ENCODE measurements at regions not wholly inside any gene's neighbourhood (a gene's known extent, or its start where the extent isn't known, plus 50 kb on each side); places are given as distances from the start of the nearest gene placed in this dataset.
"Not testable (repeated sequence)": the region's sequence is repeated elsewhere in the genome, so short reads cannot be mapped to it uniquely, and the experiment has no call there.

DNA sequence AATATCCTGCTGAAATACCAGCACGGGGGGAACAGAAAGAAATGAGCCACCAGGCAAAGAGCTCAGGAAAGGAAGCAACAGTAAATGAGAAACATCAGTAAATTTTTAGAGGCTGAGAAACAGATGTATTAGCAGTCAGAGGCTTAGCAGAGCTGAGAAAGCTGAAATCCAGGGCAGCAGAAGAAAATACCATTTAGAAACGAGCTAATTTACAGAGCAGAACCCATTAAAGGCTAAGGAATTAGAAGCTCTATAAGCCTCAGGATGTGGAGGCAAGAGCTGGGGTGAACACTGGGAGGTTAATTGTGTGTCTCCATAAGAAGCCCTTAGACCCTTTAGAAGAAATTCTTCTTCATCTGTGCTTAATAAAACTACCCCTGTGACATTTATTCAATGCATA is 178.6 kb upstream of the RGS17 start:
- Histone ChIP-seq H3K27me3 (no peaks in the 10 kb centered on the region), H3K27ac (no peak overlapping the region), H3K4me1 (no peaks in the 10 kb centered on the region), H3K36me3 (no peaks in the 10 kb centered on the region), H3K9me3 (no peaks in the 10 kb centered on the region), H3K4me3 (no peak overlapping the region)
- TF ChIP-seq, protein P1, sequence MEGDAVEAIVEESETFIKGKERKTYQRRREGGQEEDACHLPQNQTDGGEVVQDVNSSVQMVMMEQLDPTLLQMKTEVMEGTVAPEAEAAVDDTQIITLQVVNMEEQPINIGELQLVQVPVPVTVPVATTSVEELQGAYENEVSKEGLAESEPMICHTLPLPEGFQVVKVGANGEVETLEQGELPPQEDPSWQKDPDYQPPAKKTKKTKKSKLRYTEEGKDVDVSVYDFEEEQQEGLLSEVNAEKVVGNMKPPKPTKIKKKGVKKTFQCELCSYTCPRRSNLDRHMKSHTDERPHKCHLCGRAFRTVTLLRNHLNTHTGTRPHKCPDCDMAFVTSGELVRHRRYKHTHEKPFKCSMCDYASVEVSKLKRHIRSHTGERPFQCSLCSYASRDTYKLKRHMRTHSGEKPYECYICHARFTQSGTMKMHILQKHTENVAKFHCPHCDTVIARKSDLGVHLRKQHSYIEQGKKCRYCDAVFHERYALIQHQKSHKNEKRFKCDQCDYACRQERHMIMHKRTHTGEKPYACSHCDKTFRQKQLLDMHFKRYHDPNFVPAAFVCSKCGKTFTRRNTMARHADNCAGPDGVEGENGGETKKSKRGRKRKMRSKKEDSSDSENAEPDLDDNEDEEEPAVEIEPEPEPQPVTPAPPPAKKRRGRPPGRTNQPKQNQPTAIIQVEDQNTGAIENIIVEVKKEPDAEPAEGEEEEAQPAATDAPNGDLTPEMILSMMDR (IDR thresholded peaks at IDR 0.05) = no peak
- no peak for DNase-seq
- intact Hi-C loops (cut with DNase I; ENCODE audit: low total_unique reads) = no loop called here

DNA sequence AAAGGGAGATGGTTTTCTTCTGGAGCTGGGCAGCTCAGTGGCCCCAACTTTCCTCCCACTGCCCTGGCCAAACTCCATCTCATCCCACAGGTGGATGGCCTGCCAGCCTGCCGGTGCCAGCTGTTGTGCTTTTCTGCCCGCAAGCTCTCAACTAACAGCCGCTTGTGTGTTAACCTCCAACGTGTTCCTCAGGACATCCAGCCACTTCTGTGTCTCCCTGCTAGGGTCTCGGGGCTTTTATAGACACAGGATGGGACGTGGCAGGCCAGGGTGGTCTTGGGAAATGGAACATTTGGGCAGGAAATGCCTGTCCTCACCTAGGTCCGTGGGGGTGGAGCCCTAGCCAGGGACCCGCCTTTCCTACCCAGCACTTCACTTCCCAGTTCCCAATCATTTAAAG is 171.1 kb upstream of the RGS17 start:
- Histone ChIP-seq H3K4me3 (no peak overlapping the region), H3K4me1 (no peaks in the 10 kb centered on the region), H3K36me3 (no peaks in the 10 kb centered on the region), H3K27me3 (no peaks in the 10 kb centered on the region), H3K9me3 (no peaks in the 10 kb centered on the region), H3K27ac (no peak overlapping the region)
- DNase-seq = no peak
- TF ChIP-seq, protein P1 (IDR thresholded peaks at IDR 0.05) = no peak
- intact Hi-C loops (cut with DNase I; ENCODE audit: low total_unique reads) = no loop called here

DNA sequence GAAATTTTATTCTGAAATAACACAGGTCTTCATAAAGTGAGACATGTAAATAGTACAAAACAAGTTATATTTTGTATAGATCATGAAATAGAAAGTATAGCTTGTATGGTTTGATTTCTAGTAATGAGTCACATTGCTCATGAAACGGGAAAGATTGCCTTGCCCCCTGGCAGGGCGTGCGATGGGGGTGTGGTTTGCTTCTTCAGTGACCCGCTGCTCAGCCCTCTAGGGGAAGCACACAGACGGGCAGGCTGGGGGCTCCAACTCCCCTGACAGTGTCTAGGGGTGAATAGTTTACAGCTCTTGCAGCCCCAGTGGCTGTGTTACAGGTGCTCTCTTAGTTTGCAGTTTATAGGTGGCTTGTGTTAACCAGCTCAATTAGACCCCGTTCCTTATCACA is 170.5 kb upstream of the RGS17 start:
- Histone ChIP-seq H3K4me1 (no peaks in the 10 kb centered on the region), H3K36me3 (no peaks in the 10 kb centered on the region), H3K27me3 (no peaks in the 10 kb centered on the region), H3K4me3 (no peak overlapping the region), H3K9me3 (no peaks in the 10 kb centered on the region), H3K27ac (no peak overlapping the region)
- intact Hi-C loops (cut with DNase I; ENCODE audit: low total_unique reads) = no loop called here
- no peak for DNase-seq
- TF ChIP-seq, protein P1 (IDR thresholded peaks at IDR 0.05) = no peak

DNA sequence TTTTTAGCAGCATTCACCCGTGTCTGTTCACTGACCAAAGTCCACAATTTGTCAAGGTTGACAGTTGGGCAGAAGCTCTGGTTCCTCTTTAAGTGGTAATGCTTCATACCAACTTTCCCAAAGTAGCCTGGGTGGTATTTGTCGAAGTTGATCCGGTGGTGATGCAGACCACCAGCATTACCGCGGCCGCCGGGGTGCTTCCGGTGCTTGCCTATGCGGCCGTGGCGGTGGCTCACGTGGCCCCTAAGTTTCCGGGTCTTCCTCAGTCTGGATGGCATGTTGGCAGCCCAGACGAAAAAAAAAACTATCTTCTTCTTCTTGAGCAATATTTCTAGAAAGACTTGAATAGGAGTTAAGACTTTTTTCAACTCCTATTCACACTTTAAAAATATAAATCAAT is 151.4 kb upstream of the RGS17 start:
- DNase-seq; H3K9me3 ChIP-seq; H3K4me1 ChIP-seq; intact Hi-C loops (cut with DNase I; ENCODE audit: low total_unique reads); H3K27ac ChIP-seq; H3K4me3 ChIP-seq; H3K36me3 ChIP-seq; H3K27me3 ChIP-seq: not testable (repeated sequence)

DNA sequence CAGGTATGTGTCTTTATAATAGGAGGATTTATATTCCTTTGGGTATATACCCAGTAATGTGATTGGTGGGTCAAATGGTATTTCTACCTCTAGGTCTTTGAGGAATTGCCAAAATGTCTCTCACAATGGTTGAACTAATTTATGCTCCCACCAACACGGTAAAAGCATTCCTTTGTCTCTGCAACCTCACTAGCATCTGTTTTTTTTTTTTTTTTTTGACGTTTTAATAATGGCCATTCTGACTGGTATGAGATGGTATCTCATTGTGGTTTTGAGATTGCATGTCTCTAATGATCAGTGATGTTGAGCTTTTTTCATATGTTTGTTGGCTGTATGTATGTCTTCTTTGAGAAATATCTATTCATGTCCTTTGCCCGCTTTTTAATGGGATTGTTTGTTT is 144.9 kb upstream of the RGS17 start:
- Histone ChIP-seq H3K4me1 (no peaks in the 10 kb centered on the region), H3K27me3 (no peaks in the 10 kb centered on the region), H3K36me3 (no peaks in the 10 kb centered on the region), H3K9me3 (no peaks in the 10 kb centered on the region), H3K4me3 (no peak overlapping the region), H3K27ac (no peak overlapping the region)
- DNase-seq = no peak
- TF ChIP-seq, protein P1 (IDR thresholded peaks at IDR 0.05) = no peak
- intact Hi-C loops (cut with DNase I; ENCODE audit: low total_unique reads) = no loop called here

DNA sequence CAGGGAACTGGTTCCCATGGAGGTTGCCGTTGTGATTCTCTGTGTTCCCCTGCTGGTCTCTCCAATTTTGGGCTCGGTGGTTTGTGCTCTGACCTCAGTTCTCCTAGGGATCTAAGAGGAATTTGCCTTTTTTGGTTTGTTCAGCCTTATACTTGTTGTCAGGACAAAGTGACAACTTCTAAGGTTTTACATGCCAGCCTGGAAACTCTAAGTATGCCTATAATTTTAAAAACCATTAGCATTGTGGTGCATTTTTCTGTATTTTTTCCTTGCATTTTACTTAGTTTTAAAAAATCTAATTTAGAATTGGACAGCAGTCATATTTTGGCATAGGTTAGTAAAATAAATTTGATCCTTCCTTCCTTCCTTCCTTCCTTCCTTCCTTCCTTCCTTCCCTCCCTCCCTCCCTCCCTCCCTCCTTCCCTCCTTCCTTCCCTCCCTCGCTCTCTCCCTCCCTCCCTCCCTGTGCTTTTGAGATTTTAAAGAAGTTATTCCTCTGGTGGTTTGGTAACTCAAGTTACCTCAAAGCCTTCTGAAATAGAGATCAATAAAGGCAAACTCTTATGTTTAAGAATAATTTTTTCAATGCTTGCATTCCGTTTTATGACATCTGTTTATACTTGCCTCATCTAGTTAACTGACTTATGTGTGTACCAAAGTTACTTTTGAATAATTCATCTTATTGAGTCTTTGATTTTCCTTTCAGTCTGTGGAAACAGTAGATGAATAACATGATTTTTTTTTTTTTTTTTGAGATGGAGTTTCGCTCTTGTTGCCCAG is 141.3 kb upstream of the RGS17 start:
- DNase-seq = no peak
- no peaks in the 10 kb centered on the region for H3K27me3 ChIP-seq
- no peaks in the 10 kb centered on the region for H3K9me3 ChIP-seq
- intact Hi-C loops (cut with DNase I; ENCODE audit: low total_unique reads) = no loop called here
- no peaks in the 10 kb centered on the region for H3K4me1 ChIP-seq
- no peak overlapping the region for H3K4me3 ChIP-seq
- TF ChIP-seq, protein P1 (IDR thresholded peaks at IDR 0.05) = no peak
- no peak overlapping the region for H3K27ac ChIP-seq
- no peaks in the 10 kb centered on the region for H3K36me3 ChIP-seq
